Chondrocyte (in vitro differentiated cells): ENCODE measurements at regions not wholly inside any gene's neighbourhood (a gene's known extent, or its start where the extent isn't known, plus 50 kb on each side); places are given as distances from the start of the nearest gene placed in this dataset.

Source experiments
- DNase-seq: peaks from one replicate; pipeline ENCODE4 v3.0.0; 2021; ENCODE audit warnings: mixed read lengths, low spot score
- H3K27ac Mint-ChIP-seq: one replicate; pipeline ENCODE4 v1.8.0; 2021; ENCODE audit warnings: mild to moderate bottlenecking, moderate library complexity, mixed read lengths; ENCODE audit not compliant: unreplicated experiment
- H3K27me3 Mint-ChIP-seq: 2 replicates; pipeline ENCODE4 v1.8.0; 2021; ENCODE audit warnings: low read depth, mixed read lengths
- H3K36me3 Mint-ChIP-seq: 2 replicates; pipeline ENCODE4 v1.8.0; 2021; ENCODE audit warnings: low read depth, mixed read lengths
- H3K4me1 Mint-ChIP-seq: 2 replicates; pipeline ENCODE4 v1.8.0; 2021; ENCODE audit warnings: low read depth, mild to moderate bottlenecking, mixed read lengths
- H3K4me3 Mint-ChIP-seq: one replicate; pipeline ENCODE4 v1.8.0; 2021; ENCODE audit warnings: mild to moderate bottlenecking, moderate library complexity, mixed read lengths; ENCODE audit not compliant: unreplicated experiment
- H3K9me3 Mint-ChIP-seq: 2 replicates; pipeline ENCODE4 v1.8.0; 2021; ENCODE audit warnings: low read depth, mixed read lengths
- CTCF ChIP-seq: fragments of 200-600 bp; sonication (generic); IDR thresholded peaks from 2 replicates; pipeline ENCODE4 v1.5.0; 2021; ENCODE audit warnings: antibody characterized with exemption, mild to moderate bottlenecking, moderate library complexity

- Mint-ChIP-seq H3K4me3 (no peak overlapping the region), H3K27ac (no peak overlapping the region), H3K4me1 (no peaks in the 10 kb centered on the region), H3K9me3 (no peaks in the 10 kb centered on the region), H3K27me3 (peaks cover 3% of the 10 kb centered on the region), H3K36me3 (no peaks in the 10 kb centered on the region)
- TF ChIP-seq CTCF = no peak
- DNase-seq = no peak
Observed at GRCh38 chr20:12074111-12074655, 156.5 kb downstream of the BTBD3 start.

- no peak for DNase-seq
- Mint-ChIP-seq H3K4me1 (no peaks in the 10 kb centered on the region), H3K36me3 (no peaks in the 10 kb centered on the region), H3K27me3 (peaks cover 10% of the 10 kb centered on the region), H3K9me3 (no peaks in the 10 kb centered on the region), H3K4me3 (no peak overlapping the region), H3K27ac (no peak overlapping the region)
- no peak for TF ChIP-seq CTCF
Observed at GRCh38 chr20:12076200-12076599, 158.5 kb downstream of the BTBD3 start.

DNA sequence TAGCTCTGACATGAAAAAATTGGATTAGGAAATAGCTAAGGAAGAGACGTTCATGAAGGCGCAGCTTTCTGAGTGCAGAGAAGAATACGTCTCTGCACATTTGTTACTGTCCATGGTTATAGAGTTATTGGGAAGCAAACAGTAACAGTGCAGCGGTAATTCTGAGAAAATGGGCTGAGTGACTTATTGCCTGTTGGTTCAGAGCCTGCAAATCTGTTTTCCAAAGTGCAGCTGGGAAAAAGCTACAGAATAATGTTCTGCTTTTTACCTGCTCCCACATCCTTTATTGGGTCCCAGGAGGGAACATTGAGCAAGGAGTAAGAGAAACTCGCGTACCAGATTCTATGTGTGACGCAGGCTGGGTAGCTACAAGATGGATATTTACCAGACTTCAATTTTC is 160.2 kb downstream of the BTBD3 start:
- H3K9me3 Mint-ChIP-seq = no peaks in the 10 kb centered on the region
- peaks cover 10% of the 10 kb centered on the region for H3K27me3 Mint-ChIP-seq
- no peak for TF ChIP-seq CTCF
- DNase-seq = no peak
- no peaks in the 10 kb centered on the region for H3K36me3 Mint-ChIP-seq
- no peak overlapping the region for H3K27ac Mint-ChIP-seq
- no peaks in the 10 kb centered on the region for H3K4me1 Mint-ChIP-seq
- H3K4me3 Mint-ChIP-seq = no peak overlapping the region

GRCh38 chr20:12079490-12079889 is 161.8 kb downstream of the BTBD3 start:
- no peaks in the 10 kb centered on the region for H3K36me3 Mint-ChIP-seq
- no peak overlapping the region for H3K4me3 Mint-ChIP-seq
- no peaks in the 10 kb centered on the region for H3K9me3 Mint-ChIP-seq
- peaks cover 10% of the 10 kb centered on the region for H3K27me3 Mint-ChIP-seq
- no peak for DNase-seq
- no peaks in the 10 kb centered on the region for H3K4me1 Mint-ChIP-seq
- no peak overlapping the region for H3K27ac Mint-ChIP-seq
- TF ChIP-seq CTCF = no peak

GRCh38 chr20:12083269-12083668 is 165.6 kb downstream of the BTBD3 start:
- H3K36me3 Mint-ChIP-seq = no peaks in the 10 kb centered on the region
- no peak overlapping the region for H3K27ac Mint-ChIP-seq
- no peak for TF ChIP-seq CTCF
- H3K27me3 Mint-ChIP-seq = peaks cover 10% of the 10 kb centered on the region
- no peak overlapping the region for H3K4me3 Mint-ChIP-seq
- H3K9me3 Mint-ChIP-seq = no peaks in the 10 kb centered on the region
- H3K4me1 Mint-ChIP-seq = no peaks in the 10 kb centered on the region
- no peak for DNase-seq
